SU-DHL-6 (cell line): ENCODE measurements at regions not wholly inside any gene's neighbourhood (a gene's known extent, or its start where the extent isn't known, plus 50 kb on each side); places are given as distances from the start of the nearest gene placed in this dataset.

Source experiments
- CTCF ChIP-seq: fragments of 200-600 bp; sonication (generic); IDR thresholded peaks from one replicate; pipeline ENCODE4 v1.5.1; 2017; ENCODE audit warnings: antibody characterized with exemption, mild to moderate bottlenecking, low read length, moderate library complexity; ENCODE audit not compliant: insufficient read depth, poor library complexity, severe bottlenecking
- EZH2phosphoT487 ChIP-seq: fragments of 200-600 bp; sonication (generic), shearing (Covaris generic); conservative IDR thresholded peaks from 2 replicates; pipeline ENCODE4 v1.6.1; 2018; ENCODE audit warnings: mild to moderate bottlenecking, antibody characterized with exemption, low read length, moderate library complexity, mixed read lengths

GRCh38 chr10:44143556-44143955, 241.3 kb downstream of the CXCL12 start:
- TF ChIP-seq CTCF, result no peak
- TF ChIP-seq EZH2phosphoT487, result no peak
